ENCODE measurements at regions not wholly inside any gene's neighbourhood (a gene's known extent, or its start where the extent isn't known, plus 50 kb on each side); places are given as distances from the start of the nearest gene placed in this dataset.

DNA sequence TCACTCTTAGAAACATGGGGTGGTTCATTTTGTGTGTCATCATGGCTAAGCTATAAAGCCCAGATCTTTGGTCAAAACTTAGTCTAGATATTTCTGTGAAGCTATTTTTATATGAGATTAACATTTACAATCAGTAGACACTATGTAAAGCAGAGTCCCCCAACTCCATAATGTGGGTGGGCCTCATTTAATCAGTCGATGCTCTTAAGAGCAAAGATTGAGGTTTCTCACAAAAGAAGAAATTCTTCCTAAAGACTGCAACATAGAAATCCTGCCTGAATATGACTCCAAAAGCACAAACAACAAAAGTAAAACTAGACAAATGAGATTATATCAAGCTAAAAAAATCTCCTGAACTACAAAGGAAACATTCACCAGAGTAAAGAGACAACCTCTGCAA is 642.2 kb downstream of the DIAPH3 start (continued):
- TF ChIP-seq, protein P1, sequence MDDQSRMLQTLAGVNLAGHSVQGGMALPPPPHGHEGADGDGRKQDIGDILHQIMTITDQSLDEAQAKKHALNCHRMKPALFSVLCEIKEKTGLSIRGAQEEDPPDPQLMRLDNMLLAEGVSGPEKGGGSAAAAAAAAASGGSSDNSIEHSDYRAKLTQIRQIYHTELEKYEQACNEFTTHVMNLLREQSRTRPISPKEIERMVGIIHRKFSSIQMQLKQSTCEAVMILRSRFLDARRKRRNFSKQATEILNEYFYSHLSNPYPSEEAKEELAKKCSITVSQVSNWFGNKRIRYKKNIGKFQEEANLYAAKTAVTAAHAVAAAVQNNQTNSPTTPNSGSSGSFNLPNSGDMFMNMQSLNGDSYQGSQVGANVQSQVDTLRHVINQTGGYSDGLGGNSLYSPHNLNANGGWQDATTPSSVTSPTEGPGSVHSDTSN (IDR thresholded peaks at IDR 0.05), result no peak
- TF ChIP-seq MXI1 (IDR thresholded peaks at IDR 0.05; ENCODE audit: low read depth, low read length) (no peak), RFX5 (IDR thresholded peaks at IDR 0.05; ENCODE audit: low read length) (no peak)

DNA sequence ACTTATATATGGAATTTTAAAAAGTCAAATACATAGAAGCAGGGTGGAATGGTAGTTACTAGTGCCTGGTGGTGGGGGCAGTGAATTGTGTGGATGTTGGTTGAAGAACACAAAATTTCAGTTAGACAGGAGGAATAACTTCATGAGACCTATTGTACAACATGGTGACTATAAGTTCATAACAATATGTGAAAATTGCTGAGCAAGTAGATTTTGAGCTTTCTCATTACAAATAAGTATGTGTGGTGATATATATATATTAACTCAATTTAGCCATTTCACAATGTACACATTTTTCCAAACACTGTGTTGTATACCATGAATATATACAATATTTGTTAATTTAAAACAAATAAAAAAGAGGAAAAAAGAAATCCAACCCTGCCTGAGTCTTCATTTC is 641.1 kb downstream of the DIAPH3 start:
- H3K4me2 ChIP-seq, result no peak overlapping the region
- ChIA-PET CTCF (no interaction called here), POLR2A (no interaction called here)
- no peaks in the 10 kb centered on the region for H3K27me3 ChIP-seq (ENCODE audit: insufficient read depth)
- no peaks in the 10 kb centered on the region for H3F3A ChIP-seq (replicated peaks; ENCODE audit: insufficient read depth)
- no peaks in the 10 kb centered on the region for H3K9me3 ChIP-seq
- TF ChIP-seq FOSL2 (IDR thresholded peaks at IDR 0.05; ENCODE audit: borderline replicate concordance, low read depth) (no peak), GATA2 (CRISPR knock-in tag; IDR thresholded peaks at IDR 0.05) (no peak)
- H2AFZ ChIP-seq (ENCODE audit: low read depth), result no peak overlapping the region
- H3K27ac ChIP-seq (ENCODE audit: low read depth in 2 of 2, low read length in 1 of 2), result no peak overlapping the region
- H3K4me3 ChIP-seq (ENCODE audit: low read depth in 2 of 2, low read length in 1 of 2), result no peak overlapping the region
- H4K20me1 ChIP-seq (ENCODE audit: insufficient read depth), result no peaks in the 10 kb centered on the region
- no peak for DNase-seq
- H3K4me1 ChIP-seq (ENCODE audit: control insufficient read depth in 1 of 2, insufficient read depth in 2 of 2, low read depth in 1 of 2, low read length in 1 of 2), result no peaks in the 10 kb centered on the region; a peak in 1 of 4 replicates
- H3K9me2 ChIP-seq, result no peaks in the 10 kb centered on the region
- H3K36me3 ChIP-seq (replicated peaks in 1 of 2; ENCODE audit: control insufficient read depth in 1 of 2, insufficient read depth in 2 of 2, low read length in 1 of 2), result no peaks in the 10 kb centered on the region
- H3K9ac ChIP-seq, result no peak overlapping the region
- H3K79me2 ChIP-seq (ENCODE audit: insufficient read depth), result no peaks in the 10 kb centered on the region

DNA sequence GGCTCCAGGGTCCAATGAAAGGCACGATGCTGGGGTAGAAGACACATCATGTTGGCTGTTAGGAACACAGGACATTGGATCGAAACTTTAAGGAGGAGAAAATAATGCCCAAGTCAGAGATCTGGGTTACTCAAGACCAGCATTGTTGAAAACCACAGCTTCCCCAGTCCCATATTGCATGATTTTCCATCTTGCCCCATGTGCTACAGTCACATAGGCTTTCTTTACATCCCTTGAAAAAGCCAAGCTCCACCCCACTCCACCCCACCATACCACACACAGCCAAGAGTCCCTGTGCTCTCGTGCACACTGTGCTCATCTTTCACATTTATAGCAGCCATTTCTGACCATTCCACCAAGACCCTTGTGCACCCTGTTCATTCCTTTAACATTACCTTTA is 636.2 kb downstream of the DIAPH3 start:
- H3K4me2 ChIP-seq, result no peak overlapping the region
- no peak overlapping the region for H3K9ac ChIP-seq
- H3K4me1 ChIP-seq (ENCODE audit: control insufficient read depth in 1 of 2, insufficient read depth in 2 of 2, low read depth in 1 of 2, low read length in 1 of 2), result peaks cover 10 to 16% of the 10 kb centered on the region in 2 experiments; a peak in 3 of 4 replicates
- POLR2A ChIA-PET, result no interaction called here
- DNase-seq, result no peak
- 70% methylated on average over 3 of the region's 3 CpGs for WGBS (ENCODE audit: low lambda C conversion rate)
- no peaks in the 10 kb centered on the region for H3K79me2 ChIP-seq (ENCODE audit: insufficient read depth)
- H3F3A ChIP-seq (replicated peaks; ENCODE audit: insufficient read depth), result peaks cover 7% of the 10 kb centered on the region
- H3K27me3 ChIP-seq (ENCODE audit: insufficient read depth), result no peaks in the 10 kb centered on the region
- no peaks in the 10 kb centered on the region for H4K20me1 ChIP-seq (ENCODE audit: insufficient read depth)
- CTCF ChIA-PET, result no interaction called here
- no peaks in the 10 kb centered on the region for H3K9me3 ChIP-seq
- H3K4me3 ChIP-seq (ENCODE audit: low read depth in 2 of 2, low read length in 1 of 2), result no peak overlapping the region
- no peak overlapping the region for H3K27ac ChIP-seq (ENCODE audit: low read depth in 2 of 2, low read length in 1 of 2)
- no peak overlapping the region for H2AFZ ChIP-seq (ENCODE audit: low read depth)
- no peaks in the 10 kb centered on the region for H3K9me2 ChIP-seq
- H3K36me3 ChIP-seq (replicated peaks in 1 of 2; ENCODE audit: control insufficient read depth in 1 of 2, insufficient read depth in 2 of 2, low read length in 1 of 2), result no peaks in the 10 kb centered on the region
- TF ChIP-seq, protein P2, sequence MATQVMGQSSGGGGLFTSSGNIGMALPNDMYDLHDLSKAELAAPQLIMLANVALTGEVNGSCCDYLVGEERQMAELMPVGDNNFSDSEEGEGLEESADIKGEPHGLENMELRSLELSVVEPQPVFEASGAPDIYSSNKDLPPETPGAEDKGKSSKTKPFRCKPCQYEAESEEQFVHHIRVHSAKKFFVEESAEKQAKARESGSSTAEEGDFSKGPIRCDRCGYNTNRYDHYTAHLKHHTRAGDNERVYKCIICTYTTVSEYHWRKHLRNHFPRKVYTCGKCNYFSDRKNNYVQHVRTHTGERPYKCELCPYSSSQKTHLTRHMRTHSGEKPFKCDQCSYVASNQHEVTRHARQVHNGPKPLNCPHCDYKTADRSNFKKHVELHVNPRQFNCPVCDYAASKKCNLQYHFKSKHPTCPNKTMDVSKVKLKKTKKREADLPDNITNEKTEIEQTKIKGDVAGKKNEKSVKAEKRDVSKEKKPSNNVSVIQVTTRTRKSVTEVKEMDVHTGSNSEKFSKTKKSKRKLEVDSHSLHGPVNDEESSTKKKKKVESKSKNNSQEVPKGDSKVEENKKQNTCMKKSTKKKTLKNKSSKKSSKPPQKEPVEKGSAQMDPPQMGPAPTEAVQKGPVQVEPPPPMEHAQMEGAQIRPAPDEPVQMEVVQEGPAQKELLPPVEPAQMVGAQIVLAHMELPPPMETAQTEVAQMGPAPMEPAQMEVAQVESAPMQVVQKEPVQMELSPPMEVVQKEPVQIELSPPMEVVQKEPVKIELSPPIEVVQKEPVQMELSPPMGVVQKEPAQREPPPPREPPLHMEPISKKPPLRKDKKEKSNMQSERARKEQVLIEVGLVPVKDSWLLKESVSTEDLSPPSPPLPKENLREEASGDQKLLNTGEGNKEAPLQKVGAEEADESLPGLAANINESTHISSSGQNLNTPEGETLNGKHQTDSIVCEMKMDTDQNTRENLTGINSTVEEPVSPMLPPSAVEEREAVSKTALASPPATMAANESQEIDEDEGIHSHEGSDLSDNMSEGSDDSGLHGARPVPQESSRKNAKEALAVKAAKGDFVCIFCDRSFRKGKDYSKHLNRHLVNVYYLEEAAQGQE (IDR thresholded peaks at IDR 0.05; ENCODE audit: low read depth, low read length), result no peak
- TF ChIP-seq JUND (IDR thresholded peaks at IDR 0.05) (no peak), GABPA (IDR thresholded peaks at IDR 0.05; ENCODE audit: low read depth) (no peak), RAD21 (IDR thresholded peaks at IDR 0.05; ENCODE audit: low read length) (no peak), NRF1 (IDR thresholded peaks at IDR 0.05; ENCODE audit: low read depth, low read length) (no peak), EP300 (IDR thresholded peaks at IDR 0.05; ENCODE audit: borderline replicate concordance in 1 of 2, low read depth in 1 of 2, low read length in 1 of 2) (no peak), RFX5 (IDR thresholded peaks at IDR 0.05; ENCODE audit: low read length) (no peak), EZH2phosphoT487 (IDR thresholded peaks at IDR 0.05; ENCODE audit: borderline replicate concordance, low read depth) (no peak), MEF2A (IDR thresholded peaks at IDR 0.05; ENCODE audit: borderline replicate concordance, low read depth) (no peak), FOXJ3 (CRISPR knock-in tag; IDR thresholded peaks at IDR 0.05) (no peak), FOSL2 (IDR thresholded peaks at IDR 0.05; ENCODE audit: borderline replicate concordance, low read depth) (no peak), NFIC (IDR thresholded peaks at IDR 0.05; ENCODE audit: borderline replicate concordance) (no peak), RCOR1 (IDR thresholded peaks at IDR 0.05; ENCODE audit: low read length) (no peak), ELF1 (IDR thresholded peaks at IDR 0.05) (no peak), POLR2AphosphoS5 (IDR thresholded peaks at IDR 0.05; ENCODE audit: low read depth, low read length) (no peak)
- TF ChIP-seq, protein P3, sequence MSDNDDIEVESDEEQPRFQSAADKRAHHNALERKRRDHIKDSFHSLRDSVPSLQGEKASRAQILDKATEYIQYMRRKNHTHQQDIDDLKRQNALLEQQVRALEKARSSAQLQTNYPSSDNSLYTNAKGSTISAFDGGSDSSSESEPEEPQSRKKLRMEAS (IDR thresholded peaks at IDR 0.05; ENCODE audit: low read depth), result no peak
- TF ChIP-seq, protein P4, sequence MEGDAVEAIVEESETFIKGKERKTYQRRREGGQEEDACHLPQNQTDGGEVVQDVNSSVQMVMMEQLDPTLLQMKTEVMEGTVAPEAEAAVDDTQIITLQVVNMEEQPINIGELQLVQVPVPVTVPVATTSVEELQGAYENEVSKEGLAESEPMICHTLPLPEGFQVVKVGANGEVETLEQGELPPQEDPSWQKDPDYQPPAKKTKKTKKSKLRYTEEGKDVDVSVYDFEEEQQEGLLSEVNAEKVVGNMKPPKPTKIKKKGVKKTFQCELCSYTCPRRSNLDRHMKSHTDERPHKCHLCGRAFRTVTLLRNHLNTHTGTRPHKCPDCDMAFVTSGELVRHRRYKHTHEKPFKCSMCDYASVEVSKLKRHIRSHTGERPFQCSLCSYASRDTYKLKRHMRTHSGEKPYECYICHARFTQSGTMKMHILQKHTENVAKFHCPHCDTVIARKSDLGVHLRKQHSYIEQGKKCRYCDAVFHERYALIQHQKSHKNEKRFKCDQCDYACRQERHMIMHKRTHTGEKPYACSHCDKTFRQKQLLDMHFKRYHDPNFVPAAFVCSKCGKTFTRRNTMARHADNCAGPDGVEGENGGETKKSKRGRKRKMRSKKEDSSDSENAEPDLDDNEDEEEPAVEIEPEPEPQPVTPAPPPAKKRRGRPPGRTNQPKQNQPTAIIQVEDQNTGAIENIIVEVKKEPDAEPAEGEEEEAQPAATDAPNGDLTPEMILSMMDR (IDR thresholded peaks at IDR 0.05), result no peak
- TF ChIP-seq, protein P5, sequence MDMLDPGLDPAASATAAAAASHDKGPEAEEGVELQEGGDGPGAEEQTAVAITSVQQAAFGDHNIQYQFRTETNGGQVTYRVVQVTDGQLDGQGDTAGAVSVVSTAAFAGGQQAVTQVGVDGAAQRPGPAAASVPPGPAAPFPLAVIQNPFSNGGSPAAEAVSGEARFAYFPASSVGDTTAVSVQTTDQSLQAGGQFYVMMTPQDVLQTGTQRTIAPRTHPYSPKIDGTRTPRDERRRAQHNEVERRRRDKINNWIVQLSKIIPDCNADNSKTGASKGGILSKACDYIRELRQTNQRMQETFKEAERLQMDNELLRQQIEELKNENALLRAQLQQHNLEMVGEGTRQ (IDR thresholded peaks at IDR 0.05; ENCODE audit: borderline replicate concordance, low read depth, low read length), result no peak
